A673 (cell line): ENCODE measurements at regions not wholly inside any gene's neighbourhood (a gene's known extent, or its start where the extent isn't known, plus 50 kb on each side); places are given as distances from the start of the nearest gene placed in this dataset.

Experiments used
- BruUV-seq: library from RNA; stranded (reverse); fragments of 400-500 nt; replicated peaks from 2 replicates; lab custom pipeline; 2021; lab: Mats Ljungman, UMichigan
- CTCF ChIA-PET: fragments of 300-600 bp; sonication (Branson Sonifier 250); formaldehyde crosslinking; loops from one replicate; lab custom pipeline; 2022; ENCODE audit warnings: antibody characterized with exemption; lab: Charles Lee
- POLR2A ChIA-PET: fragments of 300-600 bp; sonication (Branson Sonifier 250); formaldehyde crosslinking; loops from one replicate; lab custom pipeline; 2022; ENCODE audit warnings: antibody characterized with exemption; ENCODE audit not compliant: low non-redundant PET; lab: Charles Lee
- DNase-seq: peaks from one replicate; pipeline ENCODE4 v3.0.0-alpha.2; 2015; ENCODE audit warnings: low spot score
- H3K27ac ChIP-seq: fragments of 200-600 bp; sonication (generic); 2 replicates; pipeline ENCODE4 v1.5.1; 2016; ENCODE audit warnings: mixed run types, low read depth, mild to moderate bottlenecking, mixed read lengths, antibody characterized with exemption, low read length; ENCODE audit not compliant: poor library complexity, severe bottlenecking
- H3K27me3 ChIP-seq: fragments of 200-600 bp; sonication (generic); replicated peaks from 2 replicates; pipeline ENCODE4 v1.6.1; 2017; ENCODE audit warnings: mixed run types, low read depth, mild to moderate bottlenecking, mixed read lengths, antibody characterized with exemption, low read length; ENCODE audit not compliant: insufficient read depth, poor library complexity
- H3K36me3 ChIP-seq: fragments of 200-600 bp; sonication (generic); 2 replicates; pipeline ENCODE4 v1.6.1; 2016; ENCODE audit warnings: mixed run types, mild to moderate bottlenecking, mixed read lengths, antibody characterized with exemption, low read length; ENCODE audit not compliant: insufficient read depth, poor library complexity, severe bottlenecking
- H3K4me1 ChIP-seq: fragments of 200-600 bp; sonication (generic); 2 replicates; pipeline ENCODE4 v1.6.1; 2017; ENCODE audit warnings: mixed run types, mild to moderate bottlenecking, mixed read lengths, antibody characterized with exemption, low read length; ENCODE audit not compliant: insufficient read depth, poor library complexity, severe bottlenecking
- H3K4me3 ChIP-seq: fragments of 200-600 bp; sonication (generic); 2 replicates; pipeline ENCODE4 v1.5.1; 2016; ENCODE audit warnings: low read depth, mixed run types, mild to moderate bottlenecking, mixed read lengths, low read length; ENCODE audit not compliant: poor library complexity, severe bottlenecking
- H3K9me3 ChIP-seq: fragments of 200-600 bp; sonication (generic); 2 replicates; pipeline ENCODE4 v1.6.1; 2016; ENCODE audit warnings: mixed run types, low read depth, mild to moderate bottlenecking, mixed read lengths, antibody characterized with exemption, low read length; ENCODE audit not compliant: poor library complexity, severe bottlenecking
- CTCF ChIP-seq: fragments of 300-800, 200-600 bp; sonication (generic); conservative IDR thresholded peaks from 2 replicates; pipeline ENCODE4 v1.5.1; 2017; ENCODE audit warnings: low read depth, mild to moderate bottlenecking, antibody characterized with exemption, low read length, moderate library complexity, mixed read lengths
- EZH2 ChIP-seq: fragments of 200-600 bp; sonication (generic); IDR thresholded peaks from 2 replicates; pipeline ENCODE4 v1.6.1; 2017; ENCODE audit warnings: borderline replicate concordance, low read depth, mild to moderate bottlenecking, mixed read lengths, antibody characterized with exemption, low read length; ENCODE audit not compliant: poor library complexity, severe bottlenecking
- intact Hi-C: fragments of 100-400 bp; cut with micrococcal nuclease; formaldehyde crosslinking; loops from one replicate; pipeline ENCODE4 v1.10.0; 2022; ENCODE audit not compliant: unreplicated experiment

GRCh38 chr15:97528238-97528637 is 432.3 kb upstream of the ARRDC4 start:
- Histone ChIP-seq H3K36me3 (no peaks in the 10 kb centered on the region), H3K4me3 (no peak overlapping the region), H3K27ac (no peak overlapping the region), H3K27me3 (no peaks in the 10 kb centered on the region), H3K9me3 (no peaks in the 10 kb centered on the region), H3K4me1 (no peaks in the 10 kb centered on the region)
- no TSS peak for BruUV-seq
- ChIA-PET POLR2A (no interaction called here), CTCF (no interaction called here)
- intact Hi-C loops, result no loop called here
- TF ChIP-seq EZH2 (no peak), CTCF (no peak)
- no peak for DNase-seq

- Histone ChIP-seq H3K4me3 (no peak overlapping the region), H3K27me3 (no peaks in the 10 kb centered on the region), H3K27ac (no peak overlapping the region), H3K9me3 (no peaks in the 10 kb centered on the region), H3K36me3 (no peaks in the 10 kb centered on the region), H3K4me1 (no peaks in the 10 kb centered on the region)
- intact Hi-C loops, result no loop called here
- POLR2A ChIA-PET, result no interaction called here
- no peak for TF ChIP-seq EZH2
- DNase-seq, result no peak
- CTCF ChIA-PET, result no interaction called here
- no TSS peak for BruUV-seq
These were observed 414.7 kb upstream of the ARRDC4 start for GRCh38 chr15:97545799-97546198.

- intact Hi-C loops, result no loop called here
- CTCF ChIA-PET, result no interaction called here
- no peak for TF ChIP-seq EZH2
- TF ChIP-seq CTCF, result no peak
These were observed 413.1 kb upstream of the ARRDC4 start for GRCh38 chr15:97547381-97547780.

GRCh38 chr15:97561529-97561928 is 399.0 kb upstream of the ARRDC4 start:
- Histone ChIP-seq H3K27me3 (no peaks in the 10 kb centered on the region), H3K9me3 (no peaks in the 10 kb centered on the region), H3K36me3 (no peaks in the 10 kb centered on the region), H3K4me3 (no peak overlapping the region), H3K27ac (no peak overlapping the region), H3K4me1 (no peaks in the 10 kb centered on the region)
- intact Hi-C loops, result no loop called here
- TF ChIP-seq EZH2 (no peak), CTCF (no peak)
- POLR2A ChIA-PET, result no interaction called here
- DNase-seq, result no peak
- BruUV-seq, result no TSS peak
- CTCF ChIA-PET, result no interaction called here

More at GRCh38 chr15:97547381-97547780, 413.1 kb upstream of the ARRDC4 start:
- POLR2A ChIA-PET, result no interaction called here
- Histone ChIP-seq H3K9me3 (no peaks in the 10 kb centered on the region), H3K27ac (no peak overlapping the region), H3K4me3 (no peak overlapping the region), H3K27me3 (no peaks in the 10 kb centered on the region), H3K36me3 (no peaks in the 10 kb centered on the region), H3K4me1 (no peaks in the 10 kb centered on the region)
- DNase-seq, result no peak
- no TSS peak for BruUV-seq
